ENCODE measurements at regions not wholly inside any gene's neighbourhood (a gene's known extent, or its start where the extent isn't known, plus 50 kb on each side); places are given as distances from the start of the nearest gene placed in this dataset.

DNA sequence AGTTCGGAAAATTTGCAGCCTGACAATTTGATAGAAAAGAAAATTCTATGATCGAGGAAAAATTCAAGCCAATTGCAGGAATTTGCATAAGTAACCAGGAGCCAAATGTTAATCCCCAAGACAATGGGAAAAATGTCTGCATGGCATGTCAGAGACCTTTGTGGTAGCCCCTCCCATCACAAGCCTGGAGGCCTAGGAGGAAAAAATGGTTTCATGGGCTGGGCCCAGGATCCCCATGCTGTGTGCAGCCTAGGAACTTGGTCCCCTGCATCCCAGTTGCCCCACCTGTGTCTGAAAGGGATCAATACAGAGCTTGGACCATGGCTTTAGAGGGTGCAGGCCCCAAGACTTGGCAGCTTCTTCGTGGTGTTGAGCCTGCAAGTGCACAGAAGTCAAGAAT is 1847.9 kb upstream of the ACO1 start:
- TF ChIP-seq, protein P1, sequence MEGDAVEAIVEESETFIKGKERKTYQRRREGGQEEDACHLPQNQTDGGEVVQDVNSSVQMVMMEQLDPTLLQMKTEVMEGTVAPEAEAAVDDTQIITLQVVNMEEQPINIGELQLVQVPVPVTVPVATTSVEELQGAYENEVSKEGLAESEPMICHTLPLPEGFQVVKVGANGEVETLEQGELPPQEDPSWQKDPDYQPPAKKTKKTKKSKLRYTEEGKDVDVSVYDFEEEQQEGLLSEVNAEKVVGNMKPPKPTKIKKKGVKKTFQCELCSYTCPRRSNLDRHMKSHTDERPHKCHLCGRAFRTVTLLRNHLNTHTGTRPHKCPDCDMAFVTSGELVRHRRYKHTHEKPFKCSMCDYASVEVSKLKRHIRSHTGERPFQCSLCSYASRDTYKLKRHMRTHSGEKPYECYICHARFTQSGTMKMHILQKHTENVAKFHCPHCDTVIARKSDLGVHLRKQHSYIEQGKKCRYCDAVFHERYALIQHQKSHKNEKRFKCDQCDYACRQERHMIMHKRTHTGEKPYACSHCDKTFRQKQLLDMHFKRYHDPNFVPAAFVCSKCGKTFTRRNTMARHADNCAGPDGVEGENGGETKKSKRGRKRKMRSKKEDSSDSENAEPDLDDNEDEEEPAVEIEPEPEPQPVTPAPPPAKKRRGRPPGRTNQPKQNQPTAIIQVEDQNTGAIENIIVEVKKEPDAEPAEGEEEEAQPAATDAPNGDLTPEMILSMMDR (IDR thresholded peaks at IDR 0.05; ENCODE audit: low read length) = no peak
- TF ChIP-seq EZH2phosphoT487 (IDR thresholded peaks at IDR 0.05; ENCODE audit: low read length) = no peak
